HCT116 (cell line): ENCODE measurements at regions not wholly inside any gene's neighbourhood (a gene's known extent, or its start where the extent isn't known, plus 50 kb on each side); places are given as distances from the start of the nearest gene placed in this dataset.

Experiments
- ATAC-seq: fragments of 200-7000 bp; cut with Tn5 transposase; 2 replicates; pipeline ENCODE4 v1.9.1; 2020; ENCODE audit warnings: mild to moderate bottlenecking, moderate library complexity
- BruUV-seq: library from RNA; stranded (reverse); fragments of 400-500 nt; replicated peaks from 2 replicates; lab custom pipeline; 2021; lab: Mats Ljungman, UMichigan
- CTCF ChIA-PET: fragments of 300-600 bp; sonication (Branson Sonifier 250); formaldehyde crosslinking; loops from one replicate; lab custom pipeline; 2021; ENCODE audit warnings: antibody characterized with exemption; lab: Charles Lee
- POLR2A ChIA-PET: fragments of 300-600, 350-600 bp; sonication (Branson Sonifier 250); formaldehyde crosslinking; loops from one replicate; lab custom pipeline; 2021; ENCODE audit warnings: antibody characterized with exemption; lab: Charles Lee
- RAD21 ChIA-PET, 2 experiments: fragments of 300-600 bp; sonication (Branson Sonifier 250); formaldehyde crosslinking; loops; one replicate each; lab custom pipeline; 2023; ENCODE audit warnings: low total read pairs in 2 of 2; ENCODE audit not compliant: uncharacterized antibody in 2 of 2, unreplicated experiment in 2 of 2, low non-redundant PET in 1 of 2; lab: Charles Lee
- DNase-seq: peaks from one replicate; pipeline ENCODE4 v3.0.0-alpha.2; 2010; ENCODE audit warnings: low read depth, low spot score
- H2AFZ ChIP-seq: fragments of 200-600 bp; shearing (Covaris generic), sonication (generic); 2 replicates; pipeline ENCODE4 v1.6.1; 2017; ENCODE audit warnings: low read depth, mixed run types, mixed read lengths, antibody characterized with exemption, low read length; ENCODE audit not compliant: poor library complexity, severe bottlenecking
- H3K27ac ChIP-seq: 2 replicates; pipeline ENCODE4 v1.5.1; 2012; ENCODE audit warnings: low read depth, low read length
- H3K27me3 ChIP-seq: fragments of 200-600 bp; sonication (generic); 2 replicates; pipeline ENCODE4 v1.6.1; 2016; ENCODE audit warnings: mixed run types, low read length, mixed read lengths; ENCODE audit not compliant: insufficient read depth
- H3K36me3 ChIP-seq, 2 experiments: fragments of 200-500 bp in 1 of 2; fragments of 200-600 bp in 1 of 2; sonication (Bioruptor generic) in 1 of 2; sonication (generic) in 1 of 2; 2 replicates each; pipeline versions ENCODE4 v1.5.1 to v1.6.1; 2014 to 2016; ENCODE audit warnings: low read length in 2 of 2, inconsistent platforms in 1 of 2, mixed read lengths in 1 of 2, mixed run types in 1 of 2; ENCODE audit not compliant: insufficient read depth in 2 of 2, control insufficient read depth in 1 of 2
- H3K4me1 ChIP-seq, 2 experiments: fragments of 200-600 bp in 1 of 2; sonication (generic) in 1 of 2; 2 replicates each; pipeline versions ENCODE4 v1.5.1 to v1.6.1; 2012 to 2017; ENCODE audit warnings: low read length in 2 of 2, inconsistent platforms in 1 of 2, mild to moderate bottlenecking in 1 of 2, mixed read lengths in 1 of 2, mixed run types in 1 of 2, moderate library complexity in 1 of 2; ENCODE audit not compliant: insufficient read depth in 2 of 2, control insufficient read depth in 1 of 2
- H3K4me2 ChIP-seq: fragments of 200-600 bp; sonication (generic); 2 replicates; pipeline ENCODE4 v1.6.1; 2017; ENCODE audit warnings: mixed run types, low read length, mixed read lengths
- H3K4me3 ChIP-seq, 2 experiments: fragments of 200-600 bp in 1 of 2; sonication (generic) in 1 of 2; replicated peaks in 1 of 2; 2 replicates each; pipeline ENCODE4 v1.5.1; 2011 to 2016; ENCODE audit warnings: low read length in 2 of 2, control low read depth in 1 of 2, low read depth in 1 of 2, mild to moderate bottlenecking in 1 of 2, mixed read lengths in 1 of 2, mixed run types in 1 of 2
- H3K79me2 ChIP-seq: fragments of 200-600 bp; sonication (generic); 2 replicates; pipeline ENCODE4 v1.6.1; 2017; ENCODE audit warnings: mild to moderate bottlenecking, mixed run types, low read length, moderate library complexity, mixed read lengths; ENCODE audit not compliant: insufficient read depth
- H3K9ac ChIP-seq: fragments of 200-600 bp; sonication (generic); 2 replicates; pipeline ENCODE4 v1.6.1; 2016; ENCODE audit warnings: low read length, mixed read lengths
- H3K9me2 ChIP-seq: fragments of 200-600 bp; sonication (generic), shearing (Covaris generic); 2 replicates; pipeline ENCODE4 v1.6.1; 2017; ENCODE audit warnings: mixed run types, mild to moderate bottlenecking, moderate library complexity; ENCODE audit not compliant: insufficient read depth
- H3K9me3 ChIP-seq, 2 experiments: fragments of 200-500 bp in 1 of 2; fragments of 200-600 bp in 1 of 2; sonication (Bioruptor generic) in 1 of 2; sonication (generic) in 1 of 2; 2 replicates each; pipeline ENCODE4 v1.6.1; 2014 to 2017; ENCODE audit warnings: low read length in 2 of 2, mixed read lengths in 2 of 2, inconsistent platforms in 1 of 2, low read depth in 1 of 2, mild to moderate bottlenecking in 1 of 2, mixed run types in 1 of 2, moderate library complexity in 1 of 2; ENCODE audit not compliant: control insufficient read depth in 1 of 2, insufficient read depth in 1 of 2
- H4K20me1 ChIP-seq: fragments of 200-600 bp; sonication (generic), shearing (Covaris generic); 2 replicates; pipeline ENCODE4 v1.6.1; 2017; ENCODE audit warnings: mixed run types, mild to moderate bottlenecking, moderate library complexity; ENCODE audit not compliant: insufficient read depth
- ATF3 ChIP-seq: IDR thresholded peaks from 2 replicates; pipeline ENCODE4 v1.6.1; 2012
- CEBPB ChIP-seq: IDR thresholded peaks from 2 replicates; pipeline ENCODE4 v1.6.1; 2012; ENCODE audit warnings: low read depth
- EGR1 ChIP-seq: IDR thresholded peaks from 2 replicates; pipeline ENCODE4 v1.6.1; 2012; ENCODE audit warnings: low read depth
- EZH2 ChIP-seq: fragments of 200-600 bp; sonication (generic); IDR thresholded peaks from 2 replicates; pipeline ENCODE4 v1.6.1; 2017; ENCODE audit warnings: antibody characterized with exemption, mixed run types
- EZH2phosphoT487 ChIP-seq: fragments of 200-600 bp; IDR thresholded peaks from 2 replicates; pipeline ENCODE4 v1.6.1; 2018; ENCODE audit warnings: antibody characterized with exemption, borderline replicate concordance
- FOSL1 ChIP-seq: IDR thresholded peaks from 2 replicates; pipeline ENCODE4 v1.6.1; 2012; ENCODE audit warnings: low read depth
- JUND ChIP-seq: IDR thresholded peaks from 2 replicates; pipeline ENCODE4 v1.6.1; 2012
- POLR2A ChIP-seq: IDR thresholded peaks from 2 replicates; pipeline ENCODE4 v1.7.0; 2011; ENCODE audit warnings: borderline replicate concordance; ENCODE audit not compliant: insufficient read depth, insufficient read length; ENCODE audit errors: extremely low read depth
- POLR2AphosphoS5 ChIP-seq: IDR thresholded peaks from 2 replicates; pipeline ENCODE4 v1.6.1; 2011; ENCODE audit warnings: mild to moderate bottlenecking, low read depth, low read length, moderate library complexity
- RAD21 ChIP-seq: IDR thresholded peaks from 2 replicates; pipeline ENCODE4 v1.6.1; 2012; ENCODE audit warnings: low read depth, mild to moderate bottlenecking
- SIN3A ChIP-seq: IDR thresholded peaks from 2 replicates; pipeline ENCODE4 v1.6.1; 2012; ENCODE audit warnings: low read depth
- SP1 ChIP-seq: IDR thresholded peaks from 2 replicates; pipeline ENCODE4 v1.6.1; 2012; ENCODE audit warnings: low read depth
- YY1 ChIP-seq: IDR thresholded peaks from 2 replicates; pipeline ENCODE4 v1.6.1; 2011; ENCODE audit warnings: low read length, low read depth, moderate library complexity, mild to moderate bottlenecking; ENCODE audit not compliant: insufficient replicate concordance; ENCODE audit errors: extremely low read depth
- ZBTB33 ChIP-seq: IDR thresholded peaks from 2 replicates; pipeline ENCODE4 v1.6.1; 2011; ENCODE audit warnings: mild to moderate bottlenecking, low read length, moderate library complexity; ENCODE audit not compliant: insufficient replicate concordance; ENCODE audit errors: extremely low read depth
- ZFX ChIP-seq: fragments of 450-650 bp; IDR thresholded peaks from 2 replicates; pipeline ENCODE4 v1.6.1; 2017
- intact Hi-C: fragments of 100-400 bp; cut with micrococcal nuclease; formaldehyde crosslinking; loops from 2 replicates; pipeline ENCODE4 v1.10.0; 2022

GRCh38 chr12:131253376-131254026, 299.8 kb downstream of the ADGRD1 start:
- POLR2A ChIA-PET: no interaction called here
- CTCF ChIA-PET: no interaction called here
- BruUV-seq: no TSS peak
- intact Hi-C loops: no loop called here
- no peak overlapping the region for H3K4me3 ChIP-seq
- TF ChIP-seq ZBTB33 (no peak), EGR1 (no peak), CEBPB (no peak), POLR2AphosphoS5 (no peak), POLR2A (no peak), YY1 (no peak)
- no peaks in the 10 kb centered on the region for H3K9me2 ChIP-seq
- no peak overlapping the region for H3K4me2 ChIP-seq
- H4K20me1 ChIP-seq: no peaks in the 10 kb centered on the region
- H3K27ac ChIP-seq: no peak overlapping the region
- no peaks in the 10 kb centered on the region for H3K4me1 ChIP-seq
- H3K9ac ChIP-seq: no peak overlapping the region
- ATAC-seq: no peak
- peaks cover 7% of the 10 kb centered on the region for H3K27me3 ChIP-seq
- H2AFZ ChIP-seq: no peak overlapping the region
- RAD21 ChIA-PET: no interaction called here
- H3K9me3 ChIP-seq: no peaks in the 10 kb centered on the region
- no peak for DNase-seq
- no peaks in the 10 kb centered on the region for H3K36me3 ChIP-seq
- no peaks in the 10 kb centered on the region for H3K79me2 ChIP-seq

GRCh38 chr12:131254374-131254773, 300.7 kb downstream of the ADGRD1 start:
- intact Hi-C loops: no loop called here
- no peak for DNase-seq
- Histone ChIP-seq H3K27ac (no peak overlapping the region), H3K9ac (no peak overlapping the region), H2AFZ (no peak overlapping the region), H3K36me3 (no peaks in the 10 kb centered on the region), H3K4me3 (no peak overlapping the region), H3K9me3 (no peaks in the 10 kb centered on the region), H3K4me2 (no peak overlapping the region), H3K79me2 (no peaks in the 10 kb centered on the region), H3K27me3 (peaks cover 7% of the 10 kb centered on the region), H3K9me2 (no peaks in the 10 kb centered on the region), H3K4me1 (no peaks in the 10 kb centered on the region), H4K20me1 (no peaks in the 10 kb centered on the region)
- ChIA-PET RAD21 (no interaction called here), CTCF (no interaction called here), POLR2A (no interaction called here)
- TF ChIP-seq EZH2phosphoT487 (no peak), SIN3A (no peak), ATF3 (no peak), RAD21 (no peak), FOSL1 (no peak), JUND (no peak), EGR1 (no peak), ZBTB33 (no peak), EZH2 (no peak), ZFX (no peak), SP1 (no peak), CEBPB (no peak)
- BruUV-seq: no TSS peak
- ATAC-seq: no peak
